WTC11 (cell line): ENCODE measurements at regions not wholly inside any gene's neighbourhood (a gene's known extent, or its start where the extent isn't known, plus 50 kb on each side); places are given as distances from the start of the nearest gene placed in this dataset.

Source experiments
- CREM ChIP-seq: sonication (generic); formaldehyde crosslinking; IDR thresholded peaks from 2 replicates; pipeline ENCODE4 v1.8.1; 2022; ENCODE audit warnings: mild to moderate bottlenecking, missing genetic modification reagents, moderate library complexity
- GRHL2 ChIP-seq: fragments of 250-450 bp; sonication (Bioruptor Pico); IDR thresholded peaks from 2 replicates; pipeline ENCODE4 v1.8.0; 2022; ENCODE audit warnings: mild to moderate bottlenecking, moderate library complexity; ENCODE audit not compliant: insufficient replicate concordance, severe bottlenecking
- JUN ChIP-seq: sonication (generic); formaldehyde crosslinking; IDR thresholded peaks from 2 replicates; pipeline ENCODE4 v1.8.0; 2023; ENCODE audit warnings: mild to moderate bottlenecking, missing genetic modification reagents
- MLX ChIP-seq: sonication (generic); formaldehyde crosslinking; IDR thresholded peaks from 2 replicates; pipeline ENCODE4 v1.8.1; 2023; ENCODE audit warnings: mild to moderate bottlenecking, missing genetic modification reagents, moderate library complexity
- NR2C2 ChIP-seq: sonication (generic); formaldehyde crosslinking; IDR thresholded peaks from 2 replicates; pipeline ENCODE4 v1.8.0; 2022; ENCODE audit warnings: mild to moderate bottlenecking, missing genetic modification reagents
- TEAD1 ChIP-seq: sonication (generic); formaldehyde crosslinking; IDR thresholded peaks from 2 replicates; pipeline ENCODE4 v1.8.0; 2022; ENCODE audit warnings: mild to moderate bottlenecking, missing genetic modification reagents
- TP53 ChIP-seq: sonication (generic); formaldehyde crosslinking; IDR thresholded peaks from 2 replicates; pipeline ENCODE4 v1.8.1; 2023; ENCODE audit warnings: mild to moderate bottlenecking, missing genetic modification reagents
- USF1 ChIP-seq: sonication (generic); formaldehyde crosslinking; IDR thresholded peaks from 2 replicates; pipeline ENCODE4 v1.8.0; 2022; ENCODE audit warnings: mild to moderate bottlenecking, missing genetic modification reagents
- ZBTB21 ChIP-seq: sonication (generic); formaldehyde crosslinking; IDR thresholded peaks from 2 replicates; pipeline ENCODE4 v1.8.1; 2023; ENCODE audit warnings: mild to moderate bottlenecking, missing genetic modification reagents, borderline replicate concordance
- TF ChIP-seq, protein P1 (sequence below): fragments of 200-600 bp; IDR thresholded peaks from 2 replicates; pipeline ENCODE4 v1.8.0; 2022; ENCODE audit warnings: antibody characterized with exemption
- TF ChIP-seq, protein P2 (sequence below): sonication (generic); formaldehyde crosslinking; IDR thresholded peaks from 2 replicates; pipeline ENCODE4 v1.8.0; 2023; ENCODE audit warnings: missing genetic modification reagents

- TF ChIP-seq, protein P1, sequence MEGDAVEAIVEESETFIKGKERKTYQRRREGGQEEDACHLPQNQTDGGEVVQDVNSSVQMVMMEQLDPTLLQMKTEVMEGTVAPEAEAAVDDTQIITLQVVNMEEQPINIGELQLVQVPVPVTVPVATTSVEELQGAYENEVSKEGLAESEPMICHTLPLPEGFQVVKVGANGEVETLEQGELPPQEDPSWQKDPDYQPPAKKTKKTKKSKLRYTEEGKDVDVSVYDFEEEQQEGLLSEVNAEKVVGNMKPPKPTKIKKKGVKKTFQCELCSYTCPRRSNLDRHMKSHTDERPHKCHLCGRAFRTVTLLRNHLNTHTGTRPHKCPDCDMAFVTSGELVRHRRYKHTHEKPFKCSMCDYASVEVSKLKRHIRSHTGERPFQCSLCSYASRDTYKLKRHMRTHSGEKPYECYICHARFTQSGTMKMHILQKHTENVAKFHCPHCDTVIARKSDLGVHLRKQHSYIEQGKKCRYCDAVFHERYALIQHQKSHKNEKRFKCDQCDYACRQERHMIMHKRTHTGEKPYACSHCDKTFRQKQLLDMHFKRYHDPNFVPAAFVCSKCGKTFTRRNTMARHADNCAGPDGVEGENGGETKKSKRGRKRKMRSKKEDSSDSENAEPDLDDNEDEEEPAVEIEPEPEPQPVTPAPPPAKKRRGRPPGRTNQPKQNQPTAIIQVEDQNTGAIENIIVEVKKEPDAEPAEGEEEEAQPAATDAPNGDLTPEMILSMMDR, result no peak
- TF ChIP-seq TP53 (CRISPR knock-in tag) (no peak), USF1 (CRISPR knock-in tag) (peak; percentile 88), CREM (CRISPR knock-in tag) (no peak), JUN (CRISPR knock-in tag) (no peak), TEAD1 (CRISPR knock-in tag) (no peak), ZBTB21 (CRISPR knock-in tag) (no peak), MLX (CRISPR knock-in tag) (no peak), GRHL2 (CRISPR knock-in tag) (no peak), NR2C2 (no peak)
- TF ChIP-seq, protein P2, sequence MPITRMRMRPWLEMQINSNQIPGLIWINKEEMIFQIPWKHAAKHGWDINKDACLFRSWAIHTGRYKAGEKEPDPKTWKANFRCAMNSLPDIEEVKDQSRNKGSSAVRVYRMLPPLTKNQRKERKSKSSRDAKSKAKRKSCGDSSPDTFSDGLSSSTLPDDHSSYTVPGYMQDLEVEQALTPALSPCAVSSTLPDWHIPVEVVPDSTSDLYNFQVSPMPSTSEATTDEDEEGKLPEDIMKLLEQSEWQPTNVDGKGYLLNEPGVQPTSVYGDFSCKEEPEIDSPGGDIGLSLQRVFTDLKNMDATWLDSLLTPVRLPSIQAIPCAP (CRISPR knock-in tag), result no peak
Observed at GRCh38 chr5:9932770-9933169, 302.6 kb upstream of the TAS2R1 start.
